ENCODE measurements at regions not wholly inside any gene's neighbourhood (a gene's known extent, or its start where the extent isn't known, plus 50 kb on each side); places are given as distances from the start of the nearest gene placed in this dataset.
A peak's percentile ranks its signal among the peaks of the same experiment; 100 is the strongest.

DNA sequence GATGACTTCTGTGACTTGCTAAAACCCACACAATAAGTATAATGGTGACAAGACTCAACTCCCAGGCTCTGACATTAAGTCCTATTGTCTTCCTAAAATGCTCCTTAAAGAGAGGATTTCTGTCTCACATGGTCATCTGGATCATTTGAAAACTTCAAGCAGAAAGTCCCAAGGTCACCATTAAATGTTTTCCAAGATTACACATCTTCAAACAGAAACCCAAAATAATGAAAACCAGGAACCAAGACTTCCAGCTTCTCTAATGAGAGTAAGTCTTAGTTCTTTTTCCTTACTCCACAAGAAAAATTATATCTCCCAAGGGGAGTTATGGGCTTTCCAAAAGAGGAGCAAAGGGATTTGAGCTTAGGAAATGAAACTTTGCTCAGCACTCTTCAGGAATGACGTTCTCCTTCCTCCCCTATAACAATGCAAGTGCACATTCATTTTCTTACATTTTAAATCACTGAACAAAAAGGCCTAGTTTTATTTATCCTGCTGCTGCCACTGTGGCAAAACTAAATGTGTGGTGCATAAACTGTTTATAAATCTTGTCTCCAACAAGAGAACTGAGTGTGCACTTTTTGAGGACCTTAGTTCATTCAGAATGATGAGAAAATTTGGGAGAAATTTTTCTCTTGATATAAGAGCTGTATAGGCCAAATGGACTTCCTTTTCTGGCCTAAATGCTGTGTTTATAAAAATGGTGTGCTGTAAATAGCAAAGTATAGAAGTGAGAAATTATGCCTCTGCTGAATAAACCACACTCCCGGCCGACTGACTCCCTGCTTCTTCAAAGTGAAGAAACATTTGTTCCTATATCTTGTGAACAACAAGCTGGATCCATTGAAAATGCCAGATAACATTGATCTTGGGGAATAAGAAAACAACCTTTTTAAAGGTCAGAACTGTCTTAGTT is 148.4 kb upstream of the PLEKHG7 start:
- no peak for DNase-seq (ENCODE audit: low spot score)

DNA sequence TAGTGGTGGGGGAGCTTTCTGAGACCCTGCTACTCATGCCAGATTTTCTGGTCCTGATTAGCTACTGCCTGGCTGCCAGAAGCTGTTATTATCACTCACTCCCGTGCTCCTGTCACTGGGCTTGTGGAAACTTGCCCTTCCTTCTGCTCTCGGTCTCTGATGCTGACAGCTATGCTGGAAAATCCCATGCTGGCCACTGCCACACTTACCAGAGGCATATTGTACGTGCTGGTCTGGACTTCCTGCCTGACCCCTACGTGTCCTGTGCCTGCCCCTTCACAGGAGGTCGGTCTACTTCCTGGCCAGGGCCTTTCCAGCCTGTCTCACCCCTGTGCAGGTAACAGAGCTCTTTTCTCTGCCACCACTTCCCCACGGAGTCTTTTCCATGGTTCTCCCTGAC is 149.4 kb upstream of the PLEKHG7 start:
- no peak for DNase-seq (ENCODE audit: low spot score)

DNA sequence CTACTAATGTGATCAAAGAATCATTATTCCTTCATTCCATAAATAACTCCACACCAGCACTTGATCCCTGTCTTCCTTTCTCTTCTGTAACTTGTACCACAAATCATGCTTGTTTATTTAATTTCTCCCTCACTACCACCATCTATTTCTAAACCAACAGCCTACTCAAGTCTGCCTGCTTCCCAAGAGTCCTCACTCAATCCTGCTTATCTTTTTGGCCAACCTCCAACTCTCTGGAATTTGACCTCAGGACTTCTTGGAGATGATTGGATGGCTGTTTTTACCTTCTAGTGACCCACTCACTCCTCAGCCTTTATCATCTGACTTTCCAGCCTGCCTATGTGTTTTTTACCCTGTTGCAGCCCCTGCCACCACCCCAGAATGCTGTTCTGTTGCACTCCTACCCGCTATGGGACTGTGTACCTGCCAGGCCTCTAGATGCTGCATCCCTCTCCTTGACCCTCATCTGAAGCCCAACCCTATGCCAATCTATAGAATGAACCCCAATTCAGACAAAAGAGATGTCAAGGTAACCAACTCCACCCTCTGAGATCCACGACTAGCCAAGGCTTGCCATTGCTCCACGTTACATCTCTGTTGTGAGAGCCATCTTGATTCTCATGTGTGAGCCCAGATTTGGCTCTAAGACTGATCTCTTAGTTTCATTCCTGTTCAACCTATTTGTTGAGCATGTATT is 150.2 kb upstream of the PLEKHG7 start:
- no peak for DNase-seq (ENCODE audit: low spot score)

DNA sequence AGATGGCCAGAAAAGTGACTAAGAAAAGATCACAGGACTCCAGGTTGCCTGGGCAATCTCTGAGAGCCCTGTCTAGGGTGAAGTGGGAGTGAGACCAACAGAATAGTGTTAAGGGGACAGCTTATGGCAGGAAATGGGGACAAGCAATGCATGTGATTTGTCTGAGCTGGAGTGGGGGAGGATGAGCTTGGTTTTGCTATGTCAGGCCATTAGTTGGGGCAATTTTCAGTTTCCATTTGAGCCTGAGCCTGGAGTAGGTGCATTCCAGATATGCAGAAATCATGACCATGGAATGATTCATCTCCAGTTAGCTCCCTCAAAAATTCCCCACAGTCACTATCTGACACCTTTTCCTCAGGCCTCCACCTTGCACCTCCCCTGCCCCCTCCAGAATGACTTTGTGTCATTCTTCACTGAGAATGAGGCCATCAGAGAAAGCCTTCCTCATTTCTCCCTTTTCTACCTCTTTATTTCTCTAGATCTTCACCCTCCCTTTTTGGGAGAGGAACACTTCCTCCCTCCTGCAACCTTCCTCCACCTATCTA is 150.9 kb upstream of the PLEKHG7 start:
- DNase-seq (ENCODE audit: low spot score), result no peak

DNA sequence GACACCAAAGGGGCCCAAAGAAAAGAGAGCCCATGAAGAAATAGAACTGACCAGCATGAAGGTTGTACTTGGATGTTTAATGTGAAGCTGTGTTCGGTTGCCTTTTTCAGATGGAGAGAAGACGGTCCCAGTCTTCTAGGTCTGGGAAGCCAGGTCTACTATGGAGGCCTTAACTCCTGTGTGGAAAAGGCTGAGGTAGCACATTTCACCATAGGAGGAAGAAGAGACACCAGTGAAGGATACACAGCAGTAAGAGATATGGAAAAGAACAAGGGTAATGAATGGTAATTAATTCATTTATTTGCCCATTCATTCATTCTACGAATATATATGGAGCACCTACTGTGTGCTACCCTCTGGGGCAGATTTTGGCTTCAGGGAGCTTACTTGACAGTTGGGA is 151.6 kb upstream of the PLEKHG7 start:
- DNase-seq (ENCODE audit: low spot score), result no peak

DNA sequence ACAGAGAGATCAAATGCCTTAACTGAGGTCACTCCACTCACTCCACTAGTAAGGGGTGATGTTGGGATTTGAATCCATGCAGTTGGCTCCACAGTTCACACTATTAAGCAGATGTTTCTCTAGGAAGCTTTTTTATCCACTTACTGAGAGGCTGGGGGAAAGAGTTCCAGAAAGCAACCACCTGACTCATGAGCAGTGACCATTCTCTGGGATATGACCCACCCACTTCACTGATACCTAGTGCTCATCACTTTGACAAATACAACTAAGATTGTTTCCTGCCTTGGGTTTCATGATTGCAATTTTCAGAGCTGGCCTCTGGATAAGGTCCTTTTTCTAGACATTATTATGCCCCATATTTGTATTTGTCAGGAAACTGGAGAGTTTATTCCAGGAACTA is 152.1 kb upstream of the PLEKHG7 start:
- no peak for DNase-seq (ENCODE audit: low spot score)

DNA sequence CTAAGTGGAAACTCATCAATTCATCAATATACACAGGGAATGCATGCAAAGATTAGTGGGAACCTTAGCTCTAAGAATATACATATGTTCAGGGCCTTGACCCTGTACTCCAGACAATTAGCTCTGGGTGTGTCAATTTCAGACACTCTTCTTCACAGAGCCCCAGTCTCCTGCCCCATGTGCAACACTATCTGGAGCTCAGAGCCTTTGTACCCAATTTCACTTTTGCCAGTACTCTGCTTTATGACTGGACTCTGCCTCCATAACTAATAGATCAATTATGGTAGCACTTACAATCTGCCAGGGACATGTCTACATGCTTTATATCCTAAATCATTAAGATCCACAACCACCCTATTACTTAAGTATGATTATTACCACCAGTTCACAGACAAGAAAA is 152.5 kb upstream of the PLEKHG7 start:
- no peak for DNase-seq (ENCODE audit: low spot score)

DNA sequence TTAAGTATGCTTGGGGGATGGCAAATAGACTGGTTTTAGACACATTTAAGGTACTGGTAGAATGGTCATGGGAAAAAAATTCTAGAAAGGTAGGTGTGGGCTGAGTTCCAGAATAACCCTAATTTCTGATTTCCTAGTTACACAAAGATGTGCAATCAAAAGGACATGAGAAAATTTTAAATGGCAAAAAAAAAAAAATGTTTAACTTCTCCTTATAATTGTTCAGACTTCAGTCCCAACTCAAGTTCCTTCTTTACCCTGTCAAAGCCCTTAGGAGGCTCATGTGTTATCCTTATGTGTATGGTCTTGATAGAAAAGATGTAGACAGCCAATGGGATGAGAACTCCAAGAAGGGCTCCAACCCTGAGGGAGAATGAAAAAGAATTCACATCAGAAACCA is 153.3 kb upstream of the PLEKHG7 start:
- DNase-seq (ENCODE audit: low spot score), result no peak

DNA sequence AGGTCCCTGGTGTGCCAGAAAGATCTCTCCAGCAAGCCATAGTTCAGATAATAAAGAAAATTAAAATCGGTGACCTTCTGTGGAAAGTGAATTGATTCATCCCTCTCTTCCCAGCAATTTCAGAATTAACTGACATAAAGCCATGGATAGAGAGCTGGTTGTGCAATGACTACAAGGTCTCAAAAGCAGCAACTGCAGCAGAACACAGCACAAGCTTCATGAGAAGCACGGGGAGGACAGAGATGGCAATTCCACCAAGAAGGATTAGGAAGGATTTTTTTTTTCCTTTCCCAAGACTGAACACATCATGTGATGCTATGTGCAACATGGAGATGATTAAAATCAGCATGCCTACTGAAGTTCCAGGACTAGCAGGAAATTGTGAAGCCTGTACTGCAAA is 154.9 kb upstream of the PLEKHG7 start:
- DNase-seq (ENCODE audit: low spot score), result no peak

DNA sequence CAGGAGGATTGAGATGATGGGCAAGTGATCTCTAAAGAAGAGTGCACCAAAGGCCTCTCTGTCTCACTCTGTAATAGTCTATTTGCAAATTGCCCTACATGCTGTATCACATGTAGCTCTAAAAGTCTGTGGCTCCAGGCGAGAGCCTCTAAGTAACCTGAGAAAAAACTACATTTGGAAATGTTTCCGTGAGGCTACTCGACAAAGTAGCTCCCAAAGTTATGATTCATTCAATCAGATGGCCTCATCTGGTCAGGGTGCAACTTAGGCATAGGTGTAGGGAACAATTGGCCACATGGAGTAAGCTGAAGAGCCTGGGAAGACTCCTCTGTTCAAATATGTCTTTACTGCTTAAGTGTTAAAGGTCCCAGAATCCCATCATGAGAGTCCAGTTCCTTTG is 155.4 kb upstream of the PLEKHG7 start:
- DNase-seq (ENCODE audit: low spot score), result no peak

DNA sequence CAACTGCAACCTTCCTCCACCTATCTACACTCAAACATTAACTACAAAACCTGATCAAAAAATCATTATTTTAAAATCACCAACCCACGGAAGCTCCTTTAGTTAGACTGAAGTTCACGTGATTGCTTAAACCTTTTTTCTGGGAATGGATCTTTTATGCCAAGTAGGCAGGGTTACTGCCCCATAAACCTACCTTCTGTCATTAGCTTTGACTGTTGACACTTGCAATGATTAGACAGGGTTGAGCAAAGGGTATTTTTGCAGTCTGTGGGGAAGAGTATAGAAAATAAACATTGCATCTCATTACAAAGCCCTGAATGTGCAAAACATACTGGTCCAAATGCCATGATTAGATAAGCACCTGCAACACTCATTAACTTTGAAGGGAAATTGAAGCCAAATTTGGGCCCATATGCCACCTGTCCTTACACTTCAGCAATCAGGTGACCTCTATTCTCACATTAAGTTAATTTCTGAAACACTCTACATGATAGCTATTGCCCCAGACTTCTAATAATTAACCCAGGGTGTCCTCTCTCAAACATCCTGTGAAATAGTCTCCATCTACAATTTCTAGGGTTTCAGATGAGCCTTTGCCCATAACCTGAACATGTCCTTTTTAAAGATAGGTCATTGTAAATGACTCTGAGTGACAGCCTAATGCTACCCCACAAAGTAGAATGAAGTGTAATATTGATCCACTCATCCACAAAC is 156.0 kb upstream of the PLEKHG7 start:
- no peak for DNase-seq (ENCODE audit: low spot score)

DNA sequence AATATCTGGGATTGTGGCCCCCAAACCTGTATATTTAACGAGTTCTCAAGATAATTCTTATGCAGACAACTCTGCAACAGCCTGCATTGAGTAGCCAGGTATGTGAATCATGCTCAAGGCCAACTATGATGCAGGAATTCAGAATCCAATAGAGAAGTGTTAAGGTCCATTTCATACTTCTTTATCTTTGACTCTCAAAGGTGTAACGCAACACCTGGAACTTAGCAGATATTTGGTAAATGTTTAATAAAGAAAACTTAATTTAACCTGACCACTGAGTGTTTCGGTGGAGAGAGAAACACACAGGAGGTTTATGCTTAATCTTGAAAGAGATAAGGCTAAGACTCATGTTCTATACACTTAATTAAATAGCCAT is 156.5 kb upstream of the PLEKHG7 start:
- DNase-seq (ENCODE audit: low spot score), result no peak

DNA sequence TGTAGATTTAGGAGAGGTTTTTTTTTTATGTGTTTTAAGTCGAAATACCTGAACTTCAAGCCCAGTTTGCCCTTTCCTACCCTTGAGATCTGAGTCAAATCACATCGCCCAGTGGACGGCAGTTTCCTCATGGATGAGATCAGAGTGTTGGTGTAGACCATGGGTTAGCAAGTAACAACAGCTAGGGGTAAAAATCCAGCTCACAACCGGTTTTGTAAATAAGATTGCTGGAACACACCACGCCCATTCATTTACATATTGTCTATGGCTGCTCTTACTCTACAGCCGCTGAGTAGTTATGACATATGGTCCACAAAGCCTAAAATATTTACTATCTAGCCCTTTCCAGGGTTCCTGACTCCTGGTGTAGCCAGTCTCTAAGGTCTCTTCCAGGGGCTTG is 158.5 kb upstream of the PLEKHG7 start:
- no peak for DNase-seq (ENCODE audit: low spot score)

DNA sequence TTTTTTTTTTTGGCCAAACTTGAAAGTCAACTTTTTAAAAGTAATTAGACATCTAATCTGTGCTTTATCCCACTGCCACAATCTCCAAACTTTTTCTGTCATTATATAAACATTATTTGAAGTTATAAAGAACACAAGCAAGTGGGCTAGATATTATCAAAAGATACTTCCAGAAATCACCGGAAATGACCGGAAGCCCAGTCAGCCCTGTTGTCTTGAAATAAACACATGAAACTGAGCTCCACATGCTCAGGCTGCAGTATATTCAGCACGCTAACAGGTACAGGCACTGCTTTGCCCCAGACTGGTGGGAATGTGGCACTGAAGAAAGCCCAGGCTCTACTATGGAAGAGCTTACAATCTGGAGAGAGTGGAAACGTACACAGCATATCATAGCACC is 158.9 kb upstream of the PLEKHG7 start:
- DNase-seq (ENCODE audit: low spot score), result no peak

DNA sequence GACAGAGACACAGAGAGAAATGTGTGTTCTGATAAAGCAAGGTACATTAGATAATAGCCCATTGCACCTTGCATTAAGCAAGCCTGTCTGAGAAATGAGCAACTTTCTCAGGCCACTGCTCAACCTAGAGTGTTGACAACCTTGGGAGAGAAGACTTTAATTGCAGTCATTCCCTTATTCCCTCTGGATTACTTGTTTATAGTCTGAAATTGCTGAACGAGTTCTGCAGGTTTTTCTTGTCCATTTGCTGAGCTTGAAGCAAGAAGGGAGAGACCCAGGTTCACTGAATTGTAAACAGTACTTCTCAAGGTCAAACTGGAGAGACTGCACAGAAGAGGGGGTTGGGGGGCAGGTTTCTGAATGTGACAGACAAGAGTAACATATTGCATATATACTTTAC is 159.4 kb upstream of the PLEKHG7 start:
- no peak for DNase-seq (ENCODE audit: low spot score)

DNA sequence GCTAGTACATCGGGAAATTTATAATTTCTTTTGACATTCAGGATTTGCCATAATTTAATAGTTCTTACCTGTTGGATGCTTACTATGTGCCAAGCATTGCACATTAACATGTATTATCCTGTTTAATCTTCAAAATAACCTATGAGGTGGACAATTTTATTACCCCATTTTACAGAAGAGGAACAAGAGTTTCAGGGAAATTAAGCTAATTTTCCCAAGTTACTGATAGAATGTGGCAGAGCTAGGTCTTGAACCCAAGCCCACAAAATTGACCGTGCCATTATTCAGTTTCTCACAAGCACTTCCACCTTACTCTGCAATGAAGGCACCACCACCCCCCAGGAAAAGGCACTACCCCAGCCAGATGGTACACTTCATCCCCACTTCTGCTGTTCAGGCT is 161.1 kb upstream of the PLEKHG7 start:
- DNase-seq (ENCODE audit: low spot score), result no peak

DNA sequence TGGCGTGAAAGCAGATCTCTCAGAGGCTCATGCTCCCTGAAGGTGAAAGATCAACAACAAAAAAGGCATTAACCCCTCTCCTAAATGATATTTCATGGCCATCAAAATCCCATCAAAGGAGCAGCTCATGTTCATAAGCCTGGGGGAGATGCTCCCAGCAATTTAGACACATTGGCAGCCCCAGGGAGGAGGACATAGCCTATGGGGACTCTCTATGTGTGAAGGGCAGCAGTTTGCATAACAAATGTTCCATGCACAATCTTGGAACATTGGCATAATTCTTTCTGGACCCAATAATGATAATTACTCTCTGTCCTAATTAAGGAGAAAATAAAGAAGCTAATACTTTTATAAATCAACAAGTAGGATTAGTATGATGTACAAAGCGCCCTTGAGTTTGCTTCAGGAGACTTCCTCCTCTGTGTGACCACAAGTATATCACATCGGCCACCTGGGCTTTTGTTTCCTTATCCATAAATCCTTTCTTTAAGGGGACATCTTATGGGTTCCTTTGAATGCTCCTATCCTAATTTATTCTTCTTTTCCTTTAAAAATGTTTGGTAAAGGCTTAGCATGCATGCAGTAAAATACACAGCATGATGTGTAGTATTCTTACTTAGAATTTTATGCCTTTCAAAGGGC is 161.9 kb upstream of the PLEKHG7 start:
- no peak for DNase-seq (ENCODE audit: low spot score)

DNA sequence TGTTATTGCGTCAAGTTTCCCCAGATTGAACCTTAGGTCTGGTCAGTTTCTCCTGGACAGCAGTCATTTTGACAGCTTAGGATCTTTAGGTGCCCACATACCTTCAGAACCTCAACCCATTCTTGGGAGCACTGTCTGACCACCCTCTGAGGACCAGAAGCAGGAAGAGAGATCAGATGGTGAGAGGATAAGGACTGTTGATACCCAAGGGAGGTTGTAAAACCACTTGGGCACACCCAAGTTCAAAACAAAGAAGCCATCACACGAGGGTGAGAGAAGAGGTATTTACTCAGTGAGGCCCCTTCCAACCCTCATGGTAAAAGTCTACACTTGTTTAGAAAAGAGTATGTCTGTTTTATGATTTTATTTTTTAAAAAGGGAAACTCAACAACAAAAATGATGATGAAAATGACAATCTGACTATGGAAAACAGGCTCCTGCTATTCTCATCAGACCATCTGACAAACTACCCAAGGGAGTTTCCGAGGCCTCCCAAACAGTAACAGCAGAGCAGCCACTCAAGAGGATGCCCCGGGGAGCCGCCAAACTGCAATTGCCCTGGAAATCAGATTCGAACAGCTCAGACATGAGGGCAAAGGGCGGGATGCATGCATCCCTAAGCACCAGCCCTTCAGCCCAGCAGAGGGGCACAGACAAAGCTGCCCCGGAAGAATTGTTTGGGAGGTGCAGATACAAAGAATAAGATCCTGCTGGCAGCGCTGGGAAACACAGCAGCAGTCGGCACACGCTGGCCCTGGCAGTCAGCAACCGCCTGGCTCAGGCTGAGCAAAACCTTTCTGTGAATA is 162.6 kb upstream of the PLEKHG7 start:
- peak; percentile 17 for DNase-seq (ENCODE audit: low spot score)

DNA sequence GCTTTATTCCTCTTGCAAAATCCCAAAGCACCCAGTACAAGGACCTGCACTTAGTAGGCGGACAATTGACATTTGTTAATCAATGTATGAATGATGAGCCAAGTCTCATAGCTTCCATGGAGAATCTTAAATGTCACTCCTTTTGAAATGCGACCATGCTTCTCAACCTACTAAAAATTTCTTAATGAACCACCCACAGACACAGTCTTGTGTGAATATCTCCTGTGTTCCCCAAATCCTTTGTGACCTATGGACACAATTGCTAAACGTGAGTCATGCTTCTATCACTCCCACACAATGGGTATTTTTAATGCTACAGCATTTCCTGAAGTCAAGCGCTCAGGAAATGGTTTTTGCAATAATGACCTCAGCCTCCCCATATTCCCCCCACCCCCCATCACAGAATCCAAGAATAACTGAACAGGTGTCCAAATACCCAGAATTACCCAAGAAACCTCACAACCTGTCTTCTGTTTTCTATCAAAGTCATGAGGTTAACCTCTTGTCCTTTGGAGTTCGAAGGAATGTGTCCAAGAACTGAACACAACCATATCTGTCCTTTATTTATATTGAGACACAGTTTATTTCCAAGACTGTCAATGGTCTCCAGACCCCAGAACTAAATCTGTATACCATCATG is 163.6 kb upstream of the PLEKHG7 start:
- DNase-seq (ENCODE audit: low spot score), result no peak

DNA sequence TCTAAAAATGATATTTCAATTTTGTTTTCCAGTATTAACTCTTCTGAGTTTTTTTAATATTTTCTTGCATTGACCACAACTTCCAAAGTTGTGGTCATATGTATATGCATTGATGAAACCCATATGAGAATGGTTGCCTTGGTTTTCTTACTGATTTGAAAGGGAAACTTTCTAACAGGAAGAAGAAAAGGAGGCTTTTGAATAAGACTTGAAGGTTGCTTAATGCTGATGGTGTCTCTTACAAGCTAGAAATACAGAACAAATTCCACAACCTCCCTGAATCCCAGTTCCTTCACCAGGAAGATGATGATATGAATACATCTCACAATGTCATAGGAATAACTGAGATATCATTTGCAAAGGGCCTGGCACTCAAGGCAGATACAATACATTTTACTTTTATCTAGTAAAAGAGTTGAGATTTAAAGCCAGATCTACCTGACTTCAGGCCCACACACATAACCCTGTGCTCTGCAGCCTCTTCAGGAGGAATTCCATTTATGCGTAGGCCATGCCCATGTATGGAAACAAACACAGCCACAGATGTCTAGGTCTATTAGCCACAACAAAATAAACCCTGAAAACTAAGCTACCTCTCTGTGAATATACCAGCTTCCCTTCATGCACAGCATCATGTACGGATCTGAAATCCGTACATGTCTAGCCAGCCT is 165.4 kb upstream of the PLEKHG7 start:
- peak; percentile 15 for DNase-seq (ENCODE audit: low spot score)

All from iPS-NIHi11 (cell line).